Posterior vena cava (tissue), 2 donors: ENCODE measurements at regions not wholly inside any gene's neighbourhood (a gene's known extent, or its start where the extent isn't known, plus 50 kb on each side); places are given as distances from the start of the nearest gene placed in this dataset.
"Not testable (repeated sequence)": the region's sequence is repeated elsewhere in the genome, so short reads cannot be mapped to it uniquely, and the experiment has no call there.

ENCODE experiments used
- DNase-seq: peaks from one replicate; pipeline ENCODE4 v3.0.0-alpha.2; 2020; ENCODE audit warnings: low spot score
- intact Hi-C, 2 donors: fragments of 100-400 bp; cut with DNase I; formaldehyde crosslinking; loops; one replicate each; pipeline versions ENCODE4 v1.14.1 to v1.14.2; 2022 to 2023
- donor health status: DM: yes; HTN: yes; CAD: no.
- donor health status: DM: yes; HTN: yes; CAD: no.

DNA sequence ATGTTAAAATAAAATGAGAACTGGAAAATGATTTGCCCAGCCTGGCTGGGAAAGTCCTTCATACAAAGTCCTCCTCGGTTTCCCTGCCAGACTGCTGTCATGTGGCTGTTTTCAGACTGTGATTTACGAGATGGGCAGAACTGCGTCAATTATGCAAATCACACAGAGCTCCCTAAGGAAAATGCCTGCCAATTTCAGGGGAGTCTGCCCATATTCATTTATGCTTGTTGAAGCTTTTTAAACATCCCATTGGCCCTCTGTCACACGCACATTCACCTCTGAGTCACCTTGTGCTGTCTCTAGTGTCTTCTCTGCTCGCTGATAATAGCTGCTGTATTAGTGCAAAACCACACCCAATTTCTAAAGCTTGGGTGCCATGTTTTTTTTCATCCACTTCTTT is 81.7 kb upstream of the FAM20A start:
- no peak for DNase-seq
- intact Hi-C loops, result no loop called here

- intact Hi-C loops, result no loop called here
- no peak for DNase-seq
Measured at GRCh38 chr17:68679882-68680281, 78.7 kb upstream of the FAM20A start.

DNA sequence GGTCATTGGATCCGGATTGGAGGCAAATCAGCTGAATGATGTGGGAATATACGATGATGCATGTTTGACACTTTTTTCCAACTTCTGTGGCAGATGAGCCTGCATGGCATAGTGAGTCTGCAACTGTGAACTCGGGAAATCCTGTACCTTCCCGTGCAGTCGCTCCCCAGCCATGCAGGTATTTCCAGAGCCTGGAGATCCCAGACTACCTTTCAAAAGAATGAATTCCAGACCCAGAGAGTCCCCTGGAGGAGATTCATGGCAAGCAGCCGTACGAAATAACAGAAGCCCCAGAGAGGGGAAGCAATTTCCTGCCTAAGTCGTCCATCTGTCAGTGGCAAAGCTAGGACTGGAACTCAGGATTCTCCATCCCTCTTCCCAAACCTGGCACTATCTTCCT is 75.7 kb upstream of the FAM20A start:
- intact Hi-C loops, result no loop called here
- DNase-seq, result no peak

DNA sequence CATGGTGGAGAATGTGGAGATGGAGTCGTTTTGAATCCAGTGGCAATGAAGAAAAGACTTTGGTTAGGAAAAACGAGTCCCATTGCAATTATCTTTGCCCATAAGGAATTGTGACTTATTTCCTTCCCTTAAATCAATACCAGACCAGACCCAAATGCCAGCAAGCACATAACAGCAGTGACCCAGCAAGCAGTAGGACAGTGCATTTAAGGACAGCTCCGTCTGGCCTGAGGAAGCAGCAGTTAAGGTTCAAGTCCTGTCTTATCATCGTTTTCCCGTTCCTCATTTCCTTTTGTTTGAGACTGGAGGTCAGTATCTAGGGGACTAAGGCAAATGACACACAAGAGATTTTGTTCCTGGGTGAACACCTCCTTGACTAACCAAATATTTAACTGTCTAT is 74.6 kb upstream of the FAM20A start:
- no peak for DNase-seq
- intact Hi-C loops, result no loop called here

DNA sequence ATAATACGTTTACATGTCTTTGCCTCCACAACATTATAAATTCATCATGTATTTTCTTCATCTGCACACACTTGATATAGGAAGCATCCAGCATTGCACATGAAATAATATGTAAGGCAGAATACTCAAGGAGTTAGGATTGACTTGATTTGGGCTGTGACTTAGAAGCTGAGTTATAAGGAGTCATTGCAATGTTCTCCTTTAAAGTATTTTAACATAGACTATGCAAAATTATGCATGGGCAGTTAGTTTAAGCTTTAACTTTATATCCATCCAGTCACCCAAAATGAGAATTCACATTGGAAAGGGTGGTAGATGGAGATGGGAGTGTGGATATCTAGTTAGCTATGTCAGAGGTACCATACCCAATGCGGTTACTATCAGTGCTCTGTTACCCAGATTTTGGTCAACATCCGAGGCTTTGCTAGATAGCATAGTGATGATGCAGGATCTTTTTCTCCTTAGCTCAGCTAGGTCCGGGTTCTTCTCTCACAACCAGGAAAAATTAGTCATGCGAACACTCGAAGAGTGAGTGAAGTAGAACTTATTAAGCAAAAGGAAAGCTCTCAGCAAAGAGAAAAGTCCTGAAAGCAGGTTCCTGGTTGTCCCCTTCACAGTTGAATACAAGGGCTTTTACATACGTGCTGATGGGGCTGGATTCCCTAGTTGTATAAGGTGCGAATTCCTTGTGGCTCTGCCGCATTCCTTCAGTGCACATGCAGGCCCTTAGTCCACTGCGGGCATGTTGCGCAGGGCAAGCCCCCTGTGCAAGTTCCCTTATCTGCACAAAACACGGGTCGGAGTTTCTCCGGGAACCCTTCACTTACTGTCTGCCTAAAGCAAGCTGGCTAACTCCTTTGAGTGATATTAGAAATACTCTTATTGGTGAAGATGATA is 73.1 kb upstream of the FAM20A start:
- intact Hi-C loops, result no loop called here
- DNase-seq, result no peak

- no peak for DNase-seq
- intact Hi-C loops, result no loop called here
Measured at GRCh38 chr17:68670967-68671693, 70.0 kb upstream of the FAM20A start.

DNA sequence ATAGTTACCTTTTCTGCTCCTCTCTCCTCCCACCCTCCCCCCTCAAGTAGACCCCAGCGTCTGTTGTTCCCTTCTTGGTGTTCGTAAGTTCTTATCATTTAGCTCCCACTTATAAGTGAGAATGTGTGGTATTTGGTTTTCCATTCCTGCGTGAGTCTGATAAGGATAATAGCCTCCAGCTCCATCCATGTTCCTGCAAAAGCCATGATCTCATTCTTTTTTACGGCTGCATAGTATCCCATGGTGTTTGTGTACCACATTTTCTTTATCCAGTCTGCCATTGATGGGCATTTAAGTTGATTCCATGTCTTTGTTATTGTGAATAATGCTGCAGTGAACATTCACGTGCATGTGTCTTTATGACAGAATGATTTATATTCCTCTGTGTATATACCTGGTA is 65.3 kb upstream of the FAM20A start:
- intact Hi-C loops, result not testable (repeated sequence)

GRCh38 chr17:68665373-68665772 is 64.2 kb upstream of the FAM20A start:
- no peak for DNase-seq
- intact Hi-C loops, result no loop called here

More for the DNA sequence above, 65.3 kb upstream of the FAM20A start:
- DNase-seq, result not testable (repeated sequence)

DNA sequence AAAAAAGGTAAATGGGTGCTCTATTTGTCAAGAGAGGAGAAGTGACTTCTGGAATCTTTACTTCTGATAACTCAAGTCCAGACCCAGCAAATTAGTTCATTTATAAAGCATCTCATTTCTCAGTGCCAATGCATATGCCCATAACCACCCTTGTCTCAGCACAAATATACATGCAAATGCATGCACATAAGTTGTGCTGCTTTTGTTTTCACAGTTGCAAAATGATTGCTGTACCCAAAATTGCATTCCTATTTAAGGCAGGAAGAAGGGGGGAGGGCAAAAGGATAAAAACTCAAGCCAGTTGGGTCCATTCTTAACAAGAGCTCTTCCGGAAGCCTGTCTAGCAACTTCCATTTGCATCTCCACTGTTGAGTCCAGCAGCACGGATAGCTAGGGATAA is 61.3 kb upstream of the FAM20A start:
- no peak for DNase-seq
- intact Hi-C loops, result no loop called here

DNA sequence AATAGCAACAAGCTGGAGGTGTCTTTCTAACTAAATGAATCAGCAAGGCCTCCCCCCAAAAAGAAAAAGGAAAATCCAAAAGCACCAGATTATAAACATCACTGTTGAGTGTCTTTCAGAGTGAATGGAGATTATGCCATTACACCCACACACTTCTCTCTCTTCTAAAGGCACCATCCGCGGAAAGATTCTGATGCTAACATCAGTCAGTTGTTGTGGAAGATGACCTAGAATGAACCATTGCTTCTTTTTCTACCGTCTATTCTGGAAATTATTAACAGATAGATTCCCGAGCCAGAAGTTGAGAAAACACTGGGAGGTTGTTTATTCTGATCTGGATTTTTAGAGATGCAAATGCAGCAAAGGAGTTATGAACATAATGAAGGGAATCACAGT is 60.9 kb upstream of the FAM20A start:
- intact Hi-C loops, result no loop called here
- no peak for DNase-seq

GRCh38 chr17:68661265-68662036 is 60.3 kb upstream of the FAM20A start:
- intact Hi-C loops, result no loop called here
- no peak for DNase-seq

DNA sequence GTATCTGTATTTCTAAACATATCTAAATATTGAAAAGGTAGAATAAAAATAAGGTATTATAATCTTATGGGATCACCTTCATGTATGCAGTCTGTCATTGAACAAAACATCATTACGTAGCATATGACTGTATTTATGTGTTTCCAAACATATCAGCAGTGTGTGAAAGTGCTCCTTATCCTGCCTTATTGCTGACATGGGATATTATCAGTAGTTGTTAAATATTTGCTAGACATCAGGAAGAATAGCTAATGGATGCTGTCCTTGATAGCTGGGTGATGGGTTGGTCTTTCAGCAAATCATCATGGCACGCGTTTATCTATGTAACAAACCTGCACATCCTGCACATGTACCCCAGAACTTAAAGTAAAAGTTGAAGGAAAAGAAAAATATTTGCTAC is 59.1 kb upstream of the FAM20A start:
- intact Hi-C loops, result no loop called here

GRCh38 chr17:68658999-68659780 is 58.0 kb upstream of the FAM20A start:
- DNase-seq, result no peak
- intact Hi-C loops, result no loop called here

More for the DNA sequence above, 59.1 kb upstream of the FAM20A start:
- no peak for DNase-seq

DNA sequence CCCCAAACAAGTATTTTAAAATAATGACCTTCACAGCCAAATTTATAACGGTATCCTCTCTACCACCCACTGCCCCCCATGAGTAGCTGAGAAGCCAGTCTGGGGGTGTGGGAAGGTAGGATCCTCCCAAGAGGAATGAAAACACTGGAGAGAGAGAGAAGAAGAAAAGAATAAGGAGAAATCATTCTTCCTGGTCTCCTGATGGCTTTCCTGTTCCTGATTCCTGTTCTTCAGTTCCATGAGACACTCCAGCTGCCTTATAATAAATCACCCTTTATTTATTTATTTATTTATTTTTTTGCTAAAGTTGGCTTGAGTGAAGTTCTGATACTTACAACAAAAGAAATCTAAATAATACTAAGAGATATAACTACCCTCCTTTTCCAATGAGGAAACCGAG is 56.4 kb upstream of the FAM20A start:
- DNase-seq, result no peak
- intact Hi-C loops, result no loop called here

GRCh38 chr17:68657166-68657565 is 56.0 kb upstream of the FAM20A start:
- intact Hi-C loops, result no loop called here
- no peak for DNase-seq

GRCh38 chr17:68656666-68657065 is 55.5 kb upstream of the FAM20A start:
- intact Hi-C loops, result no loop called here
- DNase-seq, result no peak
